HEK293T (cell line): ENCODE measurements at regions not wholly inside any gene's neighbourhood (a gene's known extent, or its start where the extent isn't known, plus 50 kb on each side); places are given as distances from the start of the nearest gene placed in this dataset.
"Not testable (repeated sequence)": the region's sequence is repeated elsewhere in the genome, so short reads cannot be mapped to it uniquely, and the experiment has no call there.

Source experiments
- ARNT ChIP-seq: fragments of 450-650 bp; IDR thresholded peaks from 2 replicates; pipeline ENCODE4 v1.6.1; 2017; ENCODE audit warnings: mild to moderate bottlenecking
- ELF4 ChIP-seq: fragments of 450-650 bp; IDR thresholded peaks from 2 replicates; pipeline ENCODE4 v1.6.1; 2017; ENCODE audit warnings: antibody characterized with exemption
- FOXA1 ChIP-seq: fragments of 450-650 bp; IDR thresholded peaks from 2 replicates; pipeline ENCODE4 v1.6.1; 2016; ENCODE audit warnings: mild to moderate bottlenecking
- FOXM1 ChIP-seq: fragments of 450-650 bp; IDR thresholded peaks from 2 replicates; pipeline ENCODE4 v1.6.1; 2017; ENCODE audit warnings: mild to moderate bottlenecking, borderline replicate concordance
- HDGF ChIP-seq: fragments of 450-650 bp; IDR thresholded peaks from 2 replicates; pipeline ENCODE4 v1.6.1; 2017; ENCODE audit warnings: antibody characterized with exemption, borderline replicate concordance
- LEF1 ChIP-seq: fragments of 450-650 bp; IDR thresholded peaks from 2 replicates; pipeline ENCODE4 v1.6.1; 2017; ENCODE audit warnings: mild to moderate bottlenecking, borderline replicate concordance
- SP1 ChIP-seq: fragments of 450-650 bp; IDR thresholded peaks from 2 replicates; pipeline ENCODE4 v1.6.1; 2017

GRCh38 chr4:118631321-118632050, 53.7 kb upstream of the METTL14 start:
- not testable (repeated sequence) for TF ChIP-seq LEF1, ELF4, ARNT, SP1, FOXA1, HDGF, FOXM1
